ENCODE measurements at regions not wholly inside any gene's neighbourhood (a gene's known extent, or its start where the extent isn't known, plus 50 kb on each side); places are given as distances from the start of the nearest gene placed in this dataset.

DNA sequence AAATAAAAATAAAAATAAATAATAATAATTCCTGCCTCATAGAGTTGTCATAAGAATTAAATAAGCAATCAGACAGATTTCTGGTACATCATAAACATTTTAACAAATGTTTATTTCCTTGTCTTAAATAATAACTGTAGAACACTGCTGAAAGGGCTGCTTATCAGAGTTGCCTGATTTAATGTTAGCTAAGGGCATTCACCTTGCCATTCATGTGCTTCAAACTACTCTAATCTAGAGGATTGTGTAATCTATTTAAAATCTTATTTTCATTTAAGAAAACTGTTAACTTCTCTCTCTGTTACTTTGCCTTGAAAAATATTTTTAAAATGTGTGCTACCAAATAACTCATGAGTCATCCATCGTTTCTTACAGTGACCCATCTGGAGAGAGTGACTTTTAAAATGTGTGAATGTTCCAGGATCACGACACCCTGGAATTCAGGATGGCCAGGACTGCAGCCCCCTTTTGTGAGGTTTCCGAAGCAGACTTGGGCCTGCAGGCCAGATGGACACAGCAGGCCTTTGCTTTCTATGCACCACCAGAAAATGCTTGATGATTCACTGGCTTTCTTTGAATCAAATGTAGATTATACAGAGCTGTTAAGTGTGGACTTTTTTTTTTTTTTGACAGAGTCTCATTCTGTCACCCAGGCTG is 109.1 kb upstream of the TNS3 start:
- no peak for DNase-seq

DNA sequence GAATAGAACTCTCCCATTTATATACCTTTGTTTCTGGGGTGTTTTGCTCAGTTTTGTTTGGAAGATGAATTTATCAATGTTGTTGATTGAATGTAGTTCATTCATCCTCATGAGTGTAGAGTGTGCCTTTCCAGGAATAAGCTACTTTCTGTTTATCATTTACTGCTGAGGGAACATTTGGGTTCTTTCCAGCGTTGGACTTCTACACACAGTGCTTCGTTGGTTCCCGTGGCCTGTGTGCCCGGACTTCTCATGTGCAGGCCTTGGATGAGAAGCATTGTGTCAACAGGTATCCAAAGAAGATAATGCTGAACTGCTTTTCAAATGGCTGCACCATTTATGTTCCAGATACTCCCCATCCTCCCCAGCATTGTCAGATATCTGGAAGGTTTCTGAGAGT is 107.6 kb upstream of the TNS3 start:
- no peak for DNase-seq

DNA sequence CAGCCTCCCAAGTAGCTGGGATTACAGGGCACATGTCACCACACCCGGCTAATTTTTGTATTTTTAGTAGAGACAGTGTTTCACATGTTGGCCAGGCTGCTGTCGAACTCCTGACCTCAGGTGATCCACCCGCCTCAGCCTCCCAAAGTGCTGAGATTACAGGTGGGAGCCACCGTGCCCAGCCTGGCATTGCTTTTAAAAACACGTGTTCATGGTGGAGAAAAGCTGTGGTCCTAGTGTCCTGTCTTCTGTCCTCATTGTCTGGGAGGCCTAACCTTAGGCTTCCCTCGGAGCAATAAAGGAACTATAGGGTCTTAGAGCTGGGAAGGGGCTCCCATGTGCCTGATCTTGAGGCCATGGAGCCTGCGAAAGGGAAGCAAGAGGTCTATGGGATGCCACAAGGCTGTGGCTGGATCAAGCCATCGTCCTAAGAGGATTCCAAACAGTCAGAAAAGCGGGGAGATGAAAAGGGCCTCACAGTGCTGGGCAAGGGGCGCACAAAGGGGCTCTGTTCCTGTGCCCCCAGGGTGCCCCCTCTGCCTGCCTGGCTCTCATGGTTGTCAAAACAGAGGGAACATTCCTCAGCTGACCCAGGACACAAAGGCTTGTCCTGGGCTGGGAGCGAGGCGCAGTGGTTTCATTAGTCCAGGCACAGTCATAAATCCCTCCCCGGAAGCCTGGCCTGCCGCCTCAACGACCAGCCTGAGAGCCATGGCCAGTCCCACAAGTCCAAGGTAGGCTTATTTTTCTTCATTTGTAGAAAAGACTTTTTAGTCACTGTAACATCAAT is 106.6 kb upstream of the TNS3 start:
- DNase-seq = no peak

DNA sequence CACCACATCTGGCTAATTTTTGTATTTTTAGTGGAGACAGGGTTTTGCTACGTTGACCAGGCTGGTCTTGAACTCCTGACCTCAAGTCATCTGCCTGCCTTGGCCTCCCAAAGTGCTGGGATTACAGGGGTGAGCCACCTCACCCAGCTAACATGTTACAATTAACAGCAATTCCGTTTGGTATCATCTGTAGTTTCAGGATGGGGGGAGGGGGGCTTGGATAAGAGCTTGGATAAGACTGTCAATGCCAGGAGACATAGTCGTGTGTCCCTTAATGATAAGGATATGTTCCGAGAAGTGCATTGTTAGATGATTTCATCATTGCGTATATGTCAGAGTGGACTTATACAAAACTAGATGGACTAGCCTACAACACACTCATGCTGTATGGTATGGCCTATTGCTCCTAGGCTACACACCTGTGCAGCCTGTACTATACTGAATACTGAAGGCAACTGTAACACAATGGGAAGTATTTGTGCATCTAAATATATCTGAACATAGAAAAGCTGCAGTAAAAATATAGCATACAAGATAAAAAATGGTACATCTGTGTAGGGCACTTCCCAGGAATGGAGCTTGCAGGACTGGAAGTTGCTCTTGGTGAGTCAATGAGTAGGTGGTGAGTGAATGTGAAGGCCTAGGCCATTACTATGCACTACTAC is 103.9 kb upstream of the TNS3 start:
- DNase-seq = no peak

DNA sequence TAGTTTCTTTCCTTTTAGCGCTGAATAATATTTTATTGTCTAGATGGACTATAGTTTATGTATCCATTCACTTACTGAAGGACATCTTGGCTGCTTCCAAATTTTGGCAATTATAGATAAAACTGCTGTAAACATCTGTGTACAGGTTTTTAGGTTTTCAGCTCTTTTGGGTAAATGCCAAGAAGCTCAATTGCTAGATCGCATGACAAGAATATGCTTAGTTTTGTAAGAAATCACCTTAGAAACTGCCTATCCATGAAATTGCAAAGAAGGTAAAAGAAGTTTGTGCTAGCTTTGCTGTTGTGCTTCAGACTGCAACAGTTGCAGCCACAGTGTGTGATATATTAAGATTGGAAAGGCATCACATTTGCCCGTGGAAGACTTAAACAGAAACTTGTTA is 103.2 kb upstream of the TNS3 start:
- DNase-seq = no peak

DNA sequence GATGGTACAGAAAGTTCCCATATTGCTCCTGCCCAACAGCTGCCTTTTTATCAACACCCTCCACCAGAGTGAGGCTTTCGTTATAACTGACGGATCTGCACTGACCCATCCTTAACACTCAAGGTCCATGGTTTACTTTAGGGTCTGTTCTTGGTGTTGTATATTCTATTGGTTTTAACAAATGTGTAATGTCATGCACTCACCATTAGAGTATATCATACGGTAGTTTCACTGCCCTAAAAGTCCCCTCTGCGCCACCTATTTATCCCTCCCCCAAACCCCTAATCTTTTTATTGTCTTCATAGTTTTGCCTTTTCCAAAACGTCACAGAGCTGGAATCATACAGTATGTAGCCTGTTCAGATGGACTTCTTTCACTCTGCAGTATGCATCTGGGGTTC is 102.8 kb upstream of the TNS3 start:
- no peak for DNase-seq

DNA sequence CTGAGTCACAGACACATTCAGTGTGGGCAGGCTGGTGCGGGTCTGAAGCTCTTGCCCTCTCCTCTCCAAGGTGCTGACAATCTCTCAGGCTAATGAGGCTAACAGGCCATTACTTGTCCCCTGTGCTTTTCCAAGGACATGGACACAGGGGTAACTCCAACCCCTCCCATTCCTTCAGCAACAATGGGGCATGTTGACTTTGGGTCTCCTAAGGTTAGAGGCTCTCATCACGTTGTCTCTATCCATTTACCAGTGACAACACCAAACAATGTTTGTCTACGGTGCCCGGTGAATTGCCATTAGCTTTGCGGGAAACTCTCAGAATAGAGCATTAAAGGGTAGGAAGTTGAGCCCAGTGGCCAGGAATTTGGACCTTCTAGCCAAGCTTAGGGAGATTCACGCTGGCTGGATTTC is 101.6 kb upstream of the TNS3 start:
- no peak for DNase-seq

DNA sequence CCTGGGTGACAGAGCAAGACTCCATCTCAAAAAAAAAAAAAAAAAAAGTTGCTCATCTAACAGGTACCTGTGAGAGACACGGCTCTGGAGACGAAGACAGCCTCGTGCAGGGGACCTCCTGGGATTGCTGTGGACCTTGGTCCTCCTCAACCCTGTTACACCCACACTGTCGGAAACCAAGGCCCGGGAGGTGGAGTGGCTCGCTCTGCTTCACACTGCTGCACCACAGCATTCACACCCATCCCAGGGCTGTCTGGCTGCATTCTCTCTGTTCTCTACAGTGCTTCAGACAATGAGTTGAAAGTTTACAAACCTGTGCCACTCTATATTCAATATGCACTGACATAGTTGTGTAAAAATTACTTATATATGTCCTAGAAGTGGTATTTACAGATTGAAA is 101.0 kb upstream of the TNS3 start:
- no peak for DNase-seq

DNA sequence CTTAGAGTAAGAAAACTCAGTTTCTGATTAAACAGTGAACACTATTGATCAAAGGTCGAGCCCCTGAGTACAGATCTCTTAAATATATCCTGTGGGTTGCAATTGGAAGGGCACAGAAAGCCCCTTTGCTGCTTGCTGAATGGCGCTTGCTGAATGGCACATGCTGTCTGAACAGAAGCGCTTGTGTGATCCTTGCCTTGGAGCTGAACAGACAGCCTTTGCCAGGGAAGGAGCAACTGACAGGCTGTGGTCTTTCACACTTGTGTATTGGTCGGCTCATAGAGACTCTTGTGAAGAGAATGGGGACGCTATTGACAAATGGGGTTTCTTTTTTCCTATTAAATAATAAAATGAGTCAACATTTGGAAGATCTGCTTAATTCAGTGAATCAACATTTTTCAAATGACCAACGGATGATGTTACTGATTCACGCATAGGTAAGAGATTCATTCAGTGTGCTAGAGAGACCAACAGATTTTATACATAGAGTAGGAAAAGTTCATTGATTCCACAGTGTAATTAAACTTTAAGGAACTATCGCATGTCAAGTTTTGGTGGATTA is 99.4 kb upstream of the TNS3 start:
- no peak for DNase-seq

DNA sequence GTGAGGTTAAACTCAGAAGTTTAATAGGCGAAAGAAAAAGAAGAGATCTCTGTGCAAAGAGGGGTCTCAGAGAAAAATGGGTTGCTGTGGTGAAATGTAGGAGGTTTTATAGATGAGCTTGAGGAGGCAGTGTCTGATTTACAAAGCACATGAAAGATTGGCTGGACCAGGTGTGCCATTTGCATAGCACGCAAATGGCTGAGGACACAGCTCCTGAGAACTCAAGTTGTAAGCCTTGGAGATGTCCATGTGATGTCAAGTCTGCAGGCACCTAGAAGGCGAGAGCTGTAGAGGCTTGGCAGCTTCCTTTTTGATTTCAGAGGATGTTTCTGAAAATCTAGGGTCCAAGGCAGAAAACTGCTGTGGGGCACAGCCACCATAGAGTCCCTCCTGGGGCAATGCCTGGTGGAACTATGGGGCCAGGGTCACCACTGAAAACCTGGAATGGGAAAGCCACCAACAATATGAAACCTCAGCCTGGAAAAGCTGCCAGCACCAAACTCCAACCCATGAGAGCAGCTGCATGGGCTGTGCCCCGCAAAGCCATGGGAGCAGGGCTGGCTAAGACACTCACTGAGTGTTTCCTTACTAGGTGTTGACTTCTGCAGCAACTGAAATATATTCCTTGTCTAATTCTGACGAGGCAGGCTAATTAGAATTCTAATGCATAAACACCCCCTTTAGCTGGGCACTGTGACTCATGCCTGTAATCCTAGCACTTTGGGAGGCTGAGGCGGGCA is 96.9 kb upstream of the TNS3 start:
- no peak for DNase-seq

DNA sequence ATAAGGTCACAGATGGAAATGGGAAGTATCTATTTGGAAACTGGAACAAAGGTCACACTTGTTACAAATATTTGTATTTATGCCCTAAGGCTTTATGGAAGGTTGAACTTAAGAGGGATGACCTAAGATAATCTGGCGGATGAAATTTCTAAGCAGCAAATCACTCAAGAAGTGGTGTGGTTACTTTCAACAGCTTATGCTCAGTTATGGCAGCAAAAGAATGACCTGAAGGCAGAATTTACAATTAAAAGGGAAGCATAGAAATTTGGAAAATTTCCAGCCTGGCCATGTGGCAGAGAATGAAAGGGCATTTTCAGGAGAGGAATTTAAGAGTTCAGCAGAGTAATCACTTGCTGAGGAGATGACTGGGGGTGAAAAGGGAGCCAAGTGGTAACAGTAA is 95.8 kb upstream of the TNS3 start:
- no peak for DNase-seq

DNA sequence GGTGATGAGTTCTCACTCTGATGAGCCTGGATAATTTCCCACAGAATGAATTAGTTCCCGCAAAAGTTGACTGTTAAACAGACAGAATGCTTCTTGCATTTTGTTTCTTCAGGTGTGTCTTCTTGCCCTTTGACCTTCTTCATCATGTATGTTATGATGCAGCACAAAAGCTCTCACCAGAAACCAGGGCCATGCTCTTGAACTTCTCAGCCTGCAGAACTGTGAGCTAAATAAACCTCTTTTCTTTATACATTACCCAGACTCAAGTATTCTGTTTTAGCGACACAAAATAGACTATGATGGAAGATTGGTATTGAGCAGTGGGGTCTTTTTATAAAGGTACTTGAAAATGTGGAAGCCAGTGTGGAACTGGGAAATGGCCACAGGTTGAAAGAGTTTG is 95.2 kb upstream of the TNS3 start:
- no peak for DNase-seq

DNA sequence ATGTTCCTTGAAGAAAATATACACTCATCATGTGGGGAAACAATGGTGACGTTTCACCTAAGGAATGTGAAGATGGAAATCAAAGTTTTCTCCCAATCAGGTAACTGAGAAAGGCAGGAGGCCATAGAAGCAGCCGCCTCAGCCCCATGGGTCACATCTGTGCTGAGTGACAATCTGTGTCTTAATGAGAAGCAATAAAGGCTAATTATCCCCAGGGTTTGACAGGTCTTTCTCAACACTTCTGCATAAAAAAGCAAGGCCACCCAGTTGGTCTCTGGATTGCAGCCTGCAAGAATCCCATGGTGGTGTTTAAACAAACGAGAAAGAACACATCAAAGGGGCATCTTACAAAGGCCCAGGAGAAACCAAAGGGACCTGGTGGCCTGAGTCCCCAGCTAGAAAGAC is 91.1 kb upstream of the TNS3 start:
- no peak for DNase-seq

DNA sequence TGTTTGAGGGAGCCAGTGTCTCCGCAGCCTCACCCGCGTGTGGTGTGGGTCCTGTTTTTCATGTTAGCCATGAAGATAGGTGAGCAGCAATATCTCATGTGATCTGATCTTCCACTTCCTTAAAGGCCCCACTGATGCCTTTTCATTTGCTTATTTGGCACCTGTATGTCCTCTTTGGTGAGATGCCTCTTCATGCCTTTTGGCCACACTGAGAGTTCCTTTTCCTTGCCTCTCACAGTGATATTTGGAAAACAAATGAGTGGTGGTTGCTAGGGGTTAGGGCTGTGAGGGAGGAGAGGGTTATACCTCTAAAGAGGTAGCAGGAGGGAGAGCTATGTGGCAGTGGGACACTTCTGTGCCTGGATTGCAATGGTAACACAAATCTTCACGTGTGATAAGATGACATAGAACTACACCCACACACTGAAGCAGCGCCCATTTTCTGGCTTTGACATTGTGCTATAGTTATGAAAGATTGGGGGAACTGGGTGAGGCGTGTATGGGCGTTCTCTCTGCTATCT is 90.4 kb upstream of the TNS3 start:
- no peak for DNase-seq

DNA sequence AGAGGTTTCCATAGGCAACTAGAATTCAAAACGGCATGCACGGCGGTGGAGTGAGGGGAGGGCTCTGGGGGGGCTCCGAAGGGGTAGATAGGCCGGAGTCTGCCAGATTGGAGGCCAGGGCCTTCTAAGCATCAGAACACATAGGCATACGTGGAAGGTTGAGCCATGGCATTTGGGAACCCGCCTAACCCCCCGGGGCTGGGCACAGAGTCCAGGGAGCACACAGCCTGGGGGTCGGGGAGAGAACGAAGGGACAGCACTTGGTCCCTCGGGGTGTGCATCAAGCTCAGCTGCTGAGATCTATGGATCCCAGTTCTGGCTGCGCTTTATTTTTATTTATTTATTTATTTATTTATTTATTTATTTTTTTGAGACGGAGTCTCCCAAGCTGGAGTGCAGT is 89.4 kb upstream of the TNS3 start:
- DNase-seq = no peak

DNA sequence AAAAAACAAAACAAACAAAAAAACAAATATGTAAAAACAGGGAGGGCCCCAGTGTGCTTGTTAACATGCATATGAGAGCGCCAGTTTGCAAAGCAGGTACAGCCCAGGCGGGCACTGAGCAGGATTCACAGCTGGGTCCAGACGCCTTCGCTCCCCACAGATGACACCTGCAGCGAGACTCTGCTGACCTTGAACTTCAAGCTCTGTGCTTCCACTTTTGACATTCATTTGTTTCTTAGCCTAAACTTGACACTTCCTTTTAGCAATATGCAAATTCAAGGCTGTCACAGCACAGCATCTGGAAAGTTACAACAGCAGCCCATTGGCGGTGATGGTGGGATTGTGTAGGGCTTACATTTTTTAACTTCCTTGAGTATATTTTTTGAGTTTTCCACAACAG is 88.8 kb upstream of the TNS3 start:
- no peak for DNase-seq

DNA sequence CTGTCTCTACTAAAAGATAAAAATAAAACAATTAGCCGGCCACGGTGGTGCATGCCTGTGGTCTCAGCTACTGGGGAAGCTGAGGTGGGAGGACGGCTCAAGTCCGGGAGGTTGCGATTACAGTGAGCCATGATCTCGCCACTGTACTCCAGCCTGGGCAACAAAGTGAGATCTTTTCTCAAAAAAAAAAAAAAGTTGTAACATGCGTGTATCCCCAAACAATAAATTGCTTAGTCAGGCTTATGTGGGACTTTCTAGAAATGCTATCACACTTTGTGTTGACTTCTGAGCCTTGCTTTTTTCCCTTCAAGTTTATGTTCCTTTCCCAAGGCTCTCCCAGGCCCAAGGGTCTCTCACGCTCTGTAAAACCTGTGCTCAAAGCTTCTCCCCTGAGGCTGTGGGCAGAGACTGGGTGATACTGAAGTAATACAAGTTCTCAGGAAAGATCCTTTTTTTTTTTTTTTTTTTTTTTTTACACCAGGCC is 88.0 kb upstream of the TNS3 start:
- no peak for DNase-seq

DNA sequence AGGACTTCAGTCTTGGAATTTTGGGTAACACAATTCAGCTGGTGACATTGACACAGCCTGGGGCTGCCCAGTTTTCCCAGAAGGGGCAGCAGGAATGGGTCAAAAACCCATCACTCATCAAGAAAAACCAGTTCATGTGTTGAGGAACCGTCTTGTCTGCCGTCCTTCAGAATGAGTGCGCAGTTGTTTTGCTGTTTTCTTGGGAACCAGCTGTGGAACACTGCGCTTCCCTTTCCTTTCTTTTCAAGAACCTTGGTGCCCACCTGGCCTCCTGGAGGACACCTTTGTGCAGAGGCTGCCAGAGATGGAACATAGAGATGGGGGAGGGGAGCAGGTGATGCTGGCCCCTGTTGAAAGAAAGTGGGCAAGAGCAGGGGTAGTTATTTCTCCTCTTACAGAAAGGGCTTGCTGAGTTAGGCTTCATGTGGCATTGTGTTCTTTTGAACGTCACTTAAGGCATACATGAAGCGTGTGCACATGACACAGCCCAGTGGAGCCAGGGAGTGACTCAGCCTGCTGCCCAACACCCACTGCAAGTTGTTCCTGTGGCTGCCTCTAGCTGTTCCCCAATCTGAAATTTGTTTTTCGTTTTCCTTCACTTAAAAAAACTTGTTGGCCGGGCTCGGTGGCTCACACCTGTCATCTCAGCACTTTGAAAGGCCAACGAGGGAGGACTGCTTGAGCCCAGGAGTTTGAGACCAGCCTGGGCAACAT is 87.4 kb upstream of the TNS3 start:
- DNase-seq = no peak

DNA sequence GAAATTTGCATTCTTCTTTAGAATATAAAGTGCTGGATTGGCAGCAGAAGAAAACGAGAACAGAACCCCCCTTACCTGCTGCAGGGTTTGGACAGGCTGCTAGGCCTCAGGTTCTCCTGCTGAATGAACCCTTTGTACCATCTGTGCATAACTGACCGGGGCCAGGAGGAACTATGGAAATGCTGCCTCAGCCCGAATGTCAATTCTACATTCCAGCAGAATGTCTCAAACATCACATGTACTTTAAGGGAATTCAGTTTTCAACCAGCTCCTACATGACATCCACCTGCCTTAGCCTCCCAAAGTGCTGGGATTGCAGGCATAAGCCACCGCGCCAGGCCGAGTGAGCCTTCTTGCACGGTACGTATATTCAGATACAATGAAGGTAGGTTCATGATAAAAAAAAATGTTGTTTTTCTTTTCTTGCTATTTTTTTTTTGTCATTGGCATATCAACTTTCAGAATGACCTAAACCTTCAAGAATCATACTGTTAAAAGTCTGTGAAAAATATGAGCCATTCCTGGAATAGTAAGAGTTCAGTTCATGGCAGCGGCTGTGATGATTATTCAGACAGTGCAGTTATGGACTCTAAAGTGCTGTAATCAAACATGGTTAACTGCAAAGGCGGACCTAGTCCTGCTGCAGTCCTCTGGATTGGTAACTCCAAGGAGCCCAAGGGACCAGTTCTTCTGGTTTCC is 84.4 kb upstream of the TNS3 start:
- DNase-seq = no peak

DNA sequence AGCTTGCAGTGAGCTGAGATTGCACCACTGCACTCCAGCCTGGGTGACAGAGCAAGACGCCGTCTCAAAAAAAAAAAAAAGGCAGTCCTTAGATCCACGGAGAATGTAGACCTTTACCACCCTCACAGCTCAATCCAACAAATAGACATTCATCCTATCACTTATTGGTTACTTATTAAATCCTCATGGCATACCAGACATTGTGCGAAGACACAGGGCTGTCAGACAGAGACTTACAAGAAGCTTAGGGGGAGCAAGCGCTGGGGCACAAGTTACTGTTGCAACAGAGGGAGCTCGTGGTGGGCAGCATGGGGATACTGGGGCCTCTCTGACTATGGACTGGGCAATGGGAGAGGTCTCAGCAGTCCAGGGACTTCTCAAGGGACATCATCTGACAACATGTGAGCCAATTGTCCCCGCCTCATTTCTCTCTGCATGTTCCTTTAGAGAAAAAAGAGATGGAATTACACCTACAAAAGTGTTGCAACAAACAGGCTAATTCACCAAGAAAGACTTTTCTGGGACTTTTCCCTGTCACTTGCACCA is 82.8 kb upstream of the TNS3 start:
- no peak for DNase-seq

DNA sequence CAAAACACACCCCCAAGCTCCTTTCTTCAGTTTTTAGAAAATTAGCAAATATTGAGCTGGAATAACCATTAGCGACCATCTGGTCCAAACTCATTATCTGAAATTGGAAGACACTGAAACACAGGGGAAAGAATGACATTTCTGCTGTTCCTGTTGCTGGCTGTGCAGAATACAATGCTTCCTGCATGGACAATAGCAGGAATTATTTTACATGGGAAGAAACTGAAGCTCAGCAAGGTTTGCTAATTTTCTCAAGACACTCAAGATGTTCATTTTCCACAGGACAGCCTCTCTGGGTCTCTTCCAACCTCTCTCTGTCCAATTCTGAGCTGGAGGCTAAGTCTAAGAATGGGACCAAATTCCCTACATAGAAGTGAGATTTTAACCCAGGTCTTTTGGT is 81.9 kb upstream of the TNS3 start:
- no peak for DNase-seq

All from activated CD4-positive, alpha-beta T cell treated with anti-CD3 and anti-CD28 coated beads, Interleukin-10, Interleukin-2, amounts not matched to agents 100 ng/mL and 50 ng/mL, durations not matched to agents 16 hours and 8 hours (primary cell).